GM12874 (cell line): ENCODE measurements at regions not wholly inside any gene's neighbourhood (a gene's known extent, or its start where the extent isn't known, plus 50 kb on each side); places are given as distances from the start of the nearest gene placed in this dataset.

Experiments
- CTCF ChIP-seq: IDR thresholded peaks from 2 replicates; pipeline ENCODE4 v1.5.1; 2011; ENCODE audit warnings: low read depth, mild to moderate bottlenecking, control low read depth, low read length, moderate library complexity; ENCODE audit not compliant: insufficient read depth

- no peak for TF ChIP-seq CTCF
Observed at GRCh38 chr16:58848662-58849002, 114.5 kb upstream of the GOT2 start.

- no peak for TF ChIP-seq CTCF
Observed at GRCh38 chr16:58847902-58848661, 114.0 kb upstream of the GOT2 start.

- TF ChIP-seq CTCF = 0 out of 2 replicates have a peak, but pooled peaks have one; percentile 20
Observed at GRCh38 chr16:58843675-58844074, 109.6 kb upstream of the GOT2 start.

- TF ChIP-seq CTCF = no peak
Observed at GRCh38 chr16:58842746-58843145, 108.6 kb upstream of the GOT2 start.

- no peak for TF ChIP-seq CTCF
Observed at GRCh38 chr16:58842156-58842555, 108.0 kb upstream of the GOT2 start.

GRCh38 chr16:58837950-58838349, 103.8 kb upstream of the GOT2 start:
- TF ChIP-seq CTCF = no peak

GRCh38 chr16:58836427-58836826, 102.3 kb upstream of the GOT2 start:
- TF ChIP-seq CTCF = no peak
